H9 (cell line): ENCODE measurements at regions not wholly inside any gene's neighbourhood (a gene's known extent, or its start where the extent isn't known, plus 50 kb on each side); places are given as distances from the start of the nearest gene placed in this dataset.

Source experiments
- DNase-seq: peaks from one replicate; pipeline ENCODE4 v3.0.0-alpha.2; 2017
- H2AFZ ChIP-seq: one replicate; pipeline ENCODE4 v1.6.1; 2013; ENCODE audit warnings: mild to moderate bottlenecking, low read length, control low read depth, moderate library complexity
- H2AK5ac ChIP-seq: 2 replicates; pipeline ENCODE4 v1.6.1; 2013; ENCODE audit warnings: low read length, control low read depth, mixed read lengths; ENCODE audit not compliant: insufficient read length
- H2BK120ac ChIP-seq: one replicate; pipeline ENCODE4 v1.6.1; 2013; ENCODE audit warnings: low read depth, mild to moderate bottlenecking, low read length, control low read depth, inconsistent platforms; ENCODE audit not compliant: poor library complexity, severe bottlenecking
- H2BK12ac ChIP-seq: 2 replicates; pipeline ENCODE4 v1.6.1; 2013; ENCODE audit warnings: low read length, control low read depth, mixed read lengths, low read depth; ENCODE audit not compliant: insufficient read length
- H2BK15ac ChIP-seq: 2 replicates; pipeline ENCODE4 v1.6.1; 2013; ENCODE audit warnings: low read depth, low read length, control low read depth
- H2BK20ac ChIP-seq: one replicate; pipeline ENCODE4 v1.6.1; 2013; ENCODE audit warnings: low read depth, mild to moderate bottlenecking, low read length, control low read depth, inconsistent platforms; ENCODE audit not compliant: poor library complexity, severe bottlenecking
- H2BK5ac ChIP-seq: 2 replicates; pipeline ENCODE4 v1.6.1; 2013; ENCODE audit warnings: low read length, control low read depth, mixed read lengths; ENCODE audit not compliant: insufficient read length
- H3K14ac ChIP-seq: 2 replicates; pipeline ENCODE4 v1.6.1; 2013; ENCODE audit warnings: low read length, control low read depth; ENCODE audit not compliant: insufficient read depth
- H3K18ac ChIP-seq: 2 replicates; pipeline ENCODE4 v1.6.1; 2013; ENCODE audit warnings: low read depth, mild to moderate bottlenecking, mixed read lengths, low read length, control low read depth; ENCODE audit not compliant: insufficient read length
- H3K23ac ChIP-seq: 2 replicates; pipeline ENCODE4 v1.6.1; 2013; ENCODE audit warnings: low read length, control low read depth, mixed read lengths, low read depth; ENCODE audit not compliant: insufficient read length
- H3K23me2 ChIP-seq: 2 replicates; pipeline ENCODE4 v1.6.1; 2013; ENCODE audit warnings: low read depth, mild to moderate bottlenecking, mixed read lengths, low read length, control low read depth; ENCODE audit not compliant: insufficient read length, poor library complexity, severe bottlenecking
- H3K27ac ChIP-seq: 2 replicates; pipeline ENCODE4 v1.5.1; 2013; ENCODE audit warnings: low read length, control low read depth, mixed read lengths, low read depth; ENCODE audit not compliant: insufficient read length
- H3K27me3 ChIP-seq: 2 replicates; pipeline ENCODE4 v1.6.1; 2013; ENCODE audit warnings: low read length, control low read depth, inconsistent platforms; ENCODE audit not compliant: insufficient read depth
- H3K4ac ChIP-seq: 2 replicates; pipeline ENCODE4 v1.6.1; 2013; ENCODE audit warnings: low read depth, mild to moderate bottlenecking, control low read depth, inconsistent platforms, low read length, moderate library complexity
- H3K4me1 ChIP-seq: 2 replicates; pipeline ENCODE4 v1.6.1; 2013; ENCODE audit warnings: low read length, control low read depth, inconsistent platforms; ENCODE audit not compliant: insufficient read depth
- H3K4me2 ChIP-seq: 2 replicates; pipeline ENCODE4 v1.6.1; 2013; ENCODE audit warnings: low read length, control low read depth, mixed read lengths; ENCODE audit not compliant: insufficient read length, insufficient read depth
- H3K56ac ChIP-seq: 2 replicates; pipeline ENCODE4 v1.6.1; 2013; ENCODE audit warnings: low read depth, mild to moderate bottlenecking, mixed read lengths, low read length, control low read depth; ENCODE audit not compliant: insufficient read length
- H3K79me1 ChIP-seq: 2 replicates; pipeline ENCODE4 v1.6.1; 2013; ENCODE audit warnings: low read depth, mild to moderate bottlenecking, moderate library complexity, low read length, control low read depth, inconsistent platforms; ENCODE audit not compliant: insufficient read depth, poor library complexity, severe bottlenecking
- H3K79me2 ChIP-seq: 2 replicates; pipeline ENCODE4 v1.6.1; 2013; ENCODE audit warnings: low read length, control low read depth, inconsistent platforms; ENCODE audit not compliant: insufficient read depth
- H3K9ac ChIP-seq: 2 replicates; pipeline ENCODE4 v1.6.1; 2013; ENCODE audit warnings: low read length, control low read depth, mixed read lengths; ENCODE audit not compliant: insufficient read length; ENCODE audit errors: extremely low read depth
- H3K9me3 ChIP-seq: one replicate; pipeline ENCODE4 v1.6.1; 2013; ENCODE audit warnings: low read depth, low read length, inconsistent platforms; ENCODE audit not compliant: control insufficient read depth
- H3T11ph ChIP-seq: one replicate; pipeline ENCODE4 v1.6.1; 2013; ENCODE audit warnings: mild to moderate bottlenecking, low read length, control low read depth, inconsistent platforms
- H4K20me1 ChIP-seq: one replicate; pipeline ENCODE4 v1.6.1; 2013; ENCODE audit not compliant: control insufficient read depth, insufficient read length, insufficient read depth
- H4K5ac ChIP-seq: 2 replicates; pipeline ENCODE4 v1.6.1; 2013; ENCODE audit warnings: low read depth, mild to moderate bottlenecking, mixed read lengths, low read length, control low read depth; ENCODE audit not compliant: insufficient read length
- H4K8ac ChIP-seq: replicated peaks from 2 replicates; pipeline ENCODE4 v1.6.1; 2013; ENCODE audit warnings: low read length, control low read depth, mixed read lengths, low read depth; ENCODE audit not compliant: insufficient read length
- H4K91ac ChIP-seq: 2 replicates; pipeline ENCODE4 v1.6.1; 2013; ENCODE audit warnings: low read depth, mild to moderate bottlenecking, moderate library complexity, mixed read lengths, low read length, control low read depth; ENCODE audit not compliant: insufficient read length
- H3K27ac Mint-ChIP-seq, 3 experiments: 2 replicates in 2 of 3; 3 replicates in 1 of 3; pipeline ENCODE4 v1.8.0; 2020 to 2021; ENCODE audit warnings: mixed read lengths in 3 of 3, mild to moderate bottlenecking in 1 of 3, moderate library complexity in 1 of 3
- H3K27me3 Mint-ChIP-seq: 2 replicates; pipeline ENCODE4 v1.8.0; 2021; ENCODE audit warnings: low read depth, mild to moderate bottlenecking, moderate library complexity, mixed read lengths
- H3K36me3 Mint-ChIP-seq, 3 experiments: 2 replicates in 2 of 3; 3 replicates in 1 of 3; pipeline ENCODE4 v1.8.0; 2020 to 2021; ENCODE audit warnings: low read depth in 3 of 3, mixed read lengths in 3 of 3; ENCODE audit not compliant: insufficient read depth in 1 of 3
- H3K4me1 Mint-ChIP-seq, 2 experiments: 2 replicates each; pipeline ENCODE4 v1.8.0; 2020; ENCODE audit warnings: mixed read lengths in 2 of 2
- H3K4me3 Mint-ChIP-seq, 2 experiments: 2 replicates in 1 of 2; 3 replicates in 1 of 2; pipeline ENCODE4 v1.8.0; 2020 to 2021; ENCODE audit warnings: mild to moderate bottlenecking in 2 of 2, mixed read lengths in 2 of 2, moderate library complexity in 1 of 2
- H3K9me3 Mint-ChIP-seq, 2 experiments: 2 replicates in 1 of 2; 3 replicates in 1 of 2; pipeline ENCODE4 v1.8.0; 2020; ENCODE audit warnings: mild to moderate bottlenecking in 2 of 2, mixed read lengths in 2 of 2, moderate library complexity in 1 of 2
- CTCF ChIP-seq: fragments of 200-600 bp; sonication (generic); conservative IDR thresholded peaks from 3 replicates; pipeline ENCODE4 v1.8.0; 2021; ENCODE audit warnings: antibody characterized with exemption, mild to moderate bottlenecking
- WGBS: extraction: QIAGEN DNeasy Blood & Tissue Kit; methylation state at CpG from one replicate; pipeline ENCODE4 v1.1.7; 2013; ENCODE audit warnings: missing lambda C conversion rate, low lambda C conversion rate, mixed read lengths; ENCODE audit not compliant: insufficient read length; ENCODE audit errors: extremely low coverage; 5-methylcytosine and 5-hydroxymethylcytosine counted together

- no peak overlapping the region for H2AFZ ChIP-seq
- no peak overlapping the region for H3K27ac ChIP-seq
- H4K8ac ChIP-seq = no peak overlapping the region
- H3K4me1 ChIP-seq = peaks cover 2% of the 10 kb centered on the region; the same call in 1 of the 2 replicates
- no peak overlapping the region for H3K23ac ChIP-seq
- peaks cover 9 to 10% of the 10 kb centered on the region in 2 experiments for H3K4me1 Mint-ChIP-seq
- no peak overlapping the region for H3K27ac Mint-ChIP-seq
- H2BK12ac ChIP-seq = no peak overlapping the region
- no peak overlapping the region for H3K9ac ChIP-seq
- H3K9me3 Mint-ChIP-seq = no peaks in the 10 kb centered on the region
- no peaks in the 10 kb centered on the region for H3K36me3 Mint-ChIP-seq
- no peak overlapping the region for H3K56ac ChIP-seq
- no CpG with 5 or more reads among the region's 12 CpGs for WGBS
- H3K9me3 ChIP-seq = no peaks in the 10 kb centered on the region
- H4K20me1 ChIP-seq = no peaks in the 10 kb centered on the region
- no peaks in the 10 kb centered on the region for H3K27me3 Mint-ChIP-seq
- H4K5ac ChIP-seq = no peak overlapping the region
- no peak overlapping the region for H2BK20ac ChIP-seq
- no peaks in the 10 kb centered on the region for H3K79me2 ChIP-seq
- H3K4me3 Mint-ChIP-seq = no peak overlapping the region
- no peaks in the 10 kb centered on the region for H3K23me2 ChIP-seq
- no peak for DNase-seq
- H2BK120ac ChIP-seq = no peak overlapping the region
- no peak overlapping the region for H2AK5ac ChIP-seq
- no peaks in the 10 kb centered on the region for H3K27me3 ChIP-seq
- no peaks in the 10 kb centered on the region for H3K79me1 ChIP-seq
- no peak overlapping the region for H4K91ac ChIP-seq
- no peak for TF ChIP-seq CTCF
- no peak overlapping the region for H3K14ac ChIP-seq
- no peak overlapping the region for H3T11ph ChIP-seq
- H3K18ac ChIP-seq = no peak overlapping the region
- no peak overlapping the region for H2BK5ac ChIP-seq
- no peak overlapping the region for H3K4ac ChIP-seq
- no peak overlapping the region for H3K4me2 ChIP-seq
- no peak overlapping the region for H2BK15ac ChIP-seq
These were observed 137.8 kb downstream of the RWDD3 start for GRCh38 chr1:95371666-95372282.
